ENCODE measurements at regions not wholly inside any gene's neighbourhood (a gene's known extent, or its start where the extent isn't known, plus 50 kb on each side); places are given as distances from the start of the nearest gene placed in this dataset.

DNA sequence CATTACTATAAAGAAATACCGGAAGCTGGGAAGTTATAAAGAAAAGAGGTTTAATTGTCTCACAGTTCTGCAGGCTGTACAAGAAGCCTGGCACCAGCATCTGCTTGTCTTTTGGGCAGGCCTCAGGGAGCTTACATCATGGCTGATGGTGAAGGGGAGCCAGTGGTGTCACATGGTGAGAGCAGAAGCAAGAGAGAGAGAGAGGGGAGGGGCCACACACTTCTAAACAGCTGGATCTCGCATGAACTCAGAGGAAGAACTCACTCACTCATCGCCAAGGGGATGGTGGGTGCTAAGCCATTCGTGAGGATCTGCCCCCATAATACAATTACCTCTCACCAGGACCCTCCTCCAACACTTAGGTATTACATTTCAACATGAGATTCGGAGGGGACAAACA is 51.8 kb upstream of the ANKRD34C start:
- no peak for DNase-seq (ENCODE audit: extremely low read depth, insufficient read length)

DNA sequence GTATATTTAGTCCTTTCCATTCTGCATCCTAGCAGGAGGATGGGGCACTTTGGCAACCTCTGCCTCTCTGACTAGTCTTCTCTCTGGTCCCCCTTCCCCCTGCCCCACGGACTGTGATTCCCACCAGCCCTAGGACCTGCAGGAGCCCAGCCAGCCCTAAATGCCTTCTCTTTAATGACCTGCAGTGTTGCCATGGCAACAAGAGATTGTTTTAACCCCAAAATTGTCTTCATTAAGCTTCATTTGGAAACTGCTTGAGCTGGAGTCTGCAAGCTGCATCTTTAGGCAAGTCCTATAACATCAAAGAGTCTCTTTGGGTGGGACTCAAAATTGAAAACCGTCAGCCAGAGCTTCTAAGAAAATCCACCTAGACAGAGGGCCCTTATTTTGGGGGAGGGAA is 59.7 kb upstream of the ANKRD34C start:
- H3K27me3 ChIP-seq (replicated peaks; ENCODE audit: control insufficient read depth, insufficient read depth, low read length), result no peaks in the 10 kb centered on the region; the same call in 1 of the 2 replicates
- DNase-seq (ENCODE audit: extremely low read depth, insufficient read length), result no peak
- TF ChIP-seq, protein P1, sequence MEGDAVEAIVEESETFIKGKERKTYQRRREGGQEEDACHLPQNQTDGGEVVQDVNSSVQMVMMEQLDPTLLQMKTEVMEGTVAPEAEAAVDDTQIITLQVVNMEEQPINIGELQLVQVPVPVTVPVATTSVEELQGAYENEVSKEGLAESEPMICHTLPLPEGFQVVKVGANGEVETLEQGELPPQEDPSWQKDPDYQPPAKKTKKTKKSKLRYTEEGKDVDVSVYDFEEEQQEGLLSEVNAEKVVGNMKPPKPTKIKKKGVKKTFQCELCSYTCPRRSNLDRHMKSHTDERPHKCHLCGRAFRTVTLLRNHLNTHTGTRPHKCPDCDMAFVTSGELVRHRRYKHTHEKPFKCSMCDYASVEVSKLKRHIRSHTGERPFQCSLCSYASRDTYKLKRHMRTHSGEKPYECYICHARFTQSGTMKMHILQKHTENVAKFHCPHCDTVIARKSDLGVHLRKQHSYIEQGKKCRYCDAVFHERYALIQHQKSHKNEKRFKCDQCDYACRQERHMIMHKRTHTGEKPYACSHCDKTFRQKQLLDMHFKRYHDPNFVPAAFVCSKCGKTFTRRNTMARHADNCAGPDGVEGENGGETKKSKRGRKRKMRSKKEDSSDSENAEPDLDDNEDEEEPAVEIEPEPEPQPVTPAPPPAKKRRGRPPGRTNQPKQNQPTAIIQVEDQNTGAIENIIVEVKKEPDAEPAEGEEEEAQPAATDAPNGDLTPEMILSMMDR (IDR thresholded peaks at IDR 0.05; ENCODE audit: insufficient read depth, low read length, poor library complexity, severe bottlenecking), result no peak
- H3K4me3 ChIP-seq (replicated peaks; ENCODE audit: low read depth, low read length), result no peak overlapping the region
- H3K36me3 ChIP-seq (ENCODE audit: control insufficient read depth, insufficient read depth, low read length), result no peaks in the 10 kb centered on the region

More for the DNA sequence above, 51.8 kb upstream of the ANKRD34C start:
- H3K36me3 ChIP-seq (ENCODE audit: control insufficient read depth, insufficient read depth, low read length), result no peaks in the 10 kb centered on the region
- peaks cover 2% of the 10 kb centered on the region for H3K27me3 ChIP-seq (replicated peaks; ENCODE audit: control insufficient read depth, insufficient read depth, low read length)
- no peak overlapping the region for H3K4me3 ChIP-seq (replicated peaks; ENCODE audit: low read depth, low read length)
- TF ChIP-seq, protein P1 (IDR thresholded peaks at IDR 0.05; ENCODE audit: insufficient read depth, low read length, poor library complexity, severe bottlenecking), result no peak

GRCh38 chr15:79221696-79222095 is 60.8 kb upstream of the ANKRD34C start:
- H3K4me3 ChIP-seq (replicated peaks; ENCODE audit: low read depth, low read length), result no peak overlapping the region
- no peaks in the 10 kb centered on the region; the same call in 1 of the 2 replicates for H3K27me3 ChIP-seq (replicated peaks; ENCODE audit: control insufficient read depth, insufficient read depth, low read length)
- no peaks in the 10 kb centered on the region for H3K36me3 ChIP-seq (ENCODE audit: control insufficient read depth, insufficient read depth, low read length)
- no peak for DNase-seq (ENCODE audit: extremely low read depth, insufficient read length)
- TF ChIP-seq, protein P1 (IDR thresholded peaks at IDR 0.05; ENCODE audit: insufficient read depth, low read length, poor library complexity, severe bottlenecking), result no peak

GRCh38 chr15:79219393-79220056 is 63.0 kb upstream of the ANKRD34C start:
- H3K36me3 ChIP-seq (ENCODE audit: control insufficient read depth, insufficient read depth, low read length), result no peaks in the 10 kb centered on the region
- no peaks in the 10 kb centered on the region; the same call in none of the 2 replicates for H3K27me3 ChIP-seq (replicated peaks; ENCODE audit: control insufficient read depth, insufficient read depth, low read length)
- H3K4me3 ChIP-seq (replicated peaks; ENCODE audit: low read depth, low read length), result no peak overlapping the region
- DNase-seq (ENCODE audit: extremely low read depth, insufficient read length), result no peak
- TF ChIP-seq, protein P1 (IDR thresholded peaks at IDR 0.05; ENCODE audit: insufficient read depth, low read length, poor library complexity, severe bottlenecking), result no peak

DNA sequence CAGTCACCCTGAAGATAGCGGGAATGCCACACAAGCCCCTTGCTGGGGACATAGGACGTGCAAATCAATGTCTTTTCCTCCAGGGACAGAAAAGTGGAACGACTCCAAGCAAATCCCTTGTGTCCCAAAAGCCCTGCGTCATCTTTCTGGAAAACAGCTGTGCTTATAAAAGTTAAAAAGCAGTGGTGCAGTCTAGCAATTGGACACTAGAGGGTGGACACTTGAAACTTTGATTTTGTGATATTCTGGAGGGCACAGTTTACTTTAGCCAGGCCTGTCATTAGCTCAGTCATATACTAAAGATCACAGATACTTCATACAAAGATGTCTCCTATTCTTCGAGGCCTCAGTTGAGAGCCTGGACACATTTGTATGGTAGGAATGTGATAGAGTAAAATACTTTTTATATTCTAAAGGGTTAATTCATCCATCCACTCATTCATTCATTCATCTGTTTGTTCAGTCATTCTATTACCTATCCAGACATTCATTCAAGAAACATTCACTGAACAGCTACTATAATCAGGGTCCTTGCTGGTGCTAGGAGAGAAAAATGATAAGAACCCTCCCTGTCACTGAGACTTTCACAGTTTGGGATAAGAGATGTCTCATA is 63.8 kb upstream of the ANKRD34C start:
- Histone ChIP-seq H3K36me3 (ENCODE audit: control insufficient read depth, insufficient read depth, low read length) (no peaks in the 10 kb centered on the region), H3K27me3 (replicated peaks; ENCODE audit: control insufficient read depth, insufficient read depth, low read length) (no peaks in the 10 kb centered on the region; the same call in none of the 2 replicates), H3K4me3 (replicated peaks; ENCODE audit: low read depth, low read length) (no peak overlapping the region)
- no peak for DNase-seq (ENCODE audit: extremely low read depth, insufficient read length)
- TF ChIP-seq, protein P1 (IDR thresholded peaks at IDR 0.05; ENCODE audit: insufficient read depth, low read length, poor library complexity, severe bottlenecking), result no peak
